GM10248 (cell line): ENCODE measurements at regions not wholly inside any gene's neighbourhood (a gene's known extent, or its start where the extent isn't known, plus 50 kb on each side); places are given as distances from the start of the nearest gene placed in this dataset.
"Not testable (repeated sequence)": the region's sequence is repeated elsewhere in the genome, so short reads cannot be mapped to it uniquely, and the experiment has no call there.

Source experiments
- CTCF ChIA-PET: fragments of 300-600 bp; sonication (Branson Sonifier 250); formaldehyde crosslinking; extraction: SDS; loops from one replicate; lab custom pipeline; 2021; ENCODE audit warnings: antibody characterized with exemption; lab: Yijun Ruan, JAX
- POLR2A ChIA-PET: fragments of 350-650 bp; sonication (Branson Sonifier 250); formaldehyde crosslinking; extraction: SDS; loops from one replicate; lab custom pipeline; 2020; ENCODE audit warnings: antibody characterized with exemption; lab: Yijun Ruan, JAX
- DNase-seq: peaks from one replicate; pipeline ENCODE4 v3.0.0; 2012; ENCODE audit errors: extremely low spot score
- TF ChIP-seq, protein P1 (sequence below): IDR thresholded peaks from 2 replicates; pipeline ENCODE4 v1.5.1; 2012; ENCODE audit warnings: mild to moderate bottlenecking, low read depth; ENCODE audit errors: extremely low read depth, missing control alignments, control extremely low read depth

DNA sequence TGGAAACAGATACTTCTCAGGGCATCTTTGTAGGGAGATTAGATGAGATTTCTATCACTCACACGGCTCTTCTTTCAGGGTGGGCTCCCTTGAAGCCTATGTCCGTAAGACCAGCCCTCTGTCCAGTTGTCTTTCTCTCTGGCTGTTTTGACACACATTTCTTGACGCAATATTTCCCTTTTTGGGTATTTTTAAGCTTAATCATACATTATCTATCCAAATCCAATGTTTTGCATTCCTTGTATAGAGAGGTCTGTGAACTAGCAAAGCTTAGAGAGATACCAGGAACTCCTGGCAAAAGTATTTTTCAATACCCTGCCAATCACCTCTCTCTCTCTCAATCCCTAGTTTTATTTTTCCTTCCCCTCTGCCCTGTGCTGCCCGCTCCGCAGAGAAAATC is 79.3 kb downstream of the EOMES start:
- ChIA-PET POLR2A (no interaction called here), CTCF (interaction anchor here (1.1 to 2.4 kb wide), 3 partner anchors 15 to 37 kb away, joined by 4 to 7 read pairs (median 5); no protein-coding TSS in a partner anchor)
- no peak for DNase-seq
- TF ChIP-seq, protein P1, sequence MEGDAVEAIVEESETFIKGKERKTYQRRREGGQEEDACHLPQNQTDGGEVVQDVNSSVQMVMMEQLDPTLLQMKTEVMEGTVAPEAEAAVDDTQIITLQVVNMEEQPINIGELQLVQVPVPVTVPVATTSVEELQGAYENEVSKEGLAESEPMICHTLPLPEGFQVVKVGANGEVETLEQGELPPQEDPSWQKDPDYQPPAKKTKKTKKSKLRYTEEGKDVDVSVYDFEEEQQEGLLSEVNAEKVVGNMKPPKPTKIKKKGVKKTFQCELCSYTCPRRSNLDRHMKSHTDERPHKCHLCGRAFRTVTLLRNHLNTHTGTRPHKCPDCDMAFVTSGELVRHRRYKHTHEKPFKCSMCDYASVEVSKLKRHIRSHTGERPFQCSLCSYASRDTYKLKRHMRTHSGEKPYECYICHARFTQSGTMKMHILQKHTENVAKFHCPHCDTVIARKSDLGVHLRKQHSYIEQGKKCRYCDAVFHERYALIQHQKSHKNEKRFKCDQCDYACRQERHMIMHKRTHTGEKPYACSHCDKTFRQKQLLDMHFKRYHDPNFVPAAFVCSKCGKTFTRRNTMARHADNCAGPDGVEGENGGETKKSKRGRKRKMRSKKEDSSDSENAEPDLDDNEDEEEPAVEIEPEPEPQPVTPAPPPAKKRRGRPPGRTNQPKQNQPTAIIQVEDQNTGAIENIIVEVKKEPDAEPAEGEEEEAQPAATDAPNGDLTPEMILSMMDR, result no peak

DNA sequence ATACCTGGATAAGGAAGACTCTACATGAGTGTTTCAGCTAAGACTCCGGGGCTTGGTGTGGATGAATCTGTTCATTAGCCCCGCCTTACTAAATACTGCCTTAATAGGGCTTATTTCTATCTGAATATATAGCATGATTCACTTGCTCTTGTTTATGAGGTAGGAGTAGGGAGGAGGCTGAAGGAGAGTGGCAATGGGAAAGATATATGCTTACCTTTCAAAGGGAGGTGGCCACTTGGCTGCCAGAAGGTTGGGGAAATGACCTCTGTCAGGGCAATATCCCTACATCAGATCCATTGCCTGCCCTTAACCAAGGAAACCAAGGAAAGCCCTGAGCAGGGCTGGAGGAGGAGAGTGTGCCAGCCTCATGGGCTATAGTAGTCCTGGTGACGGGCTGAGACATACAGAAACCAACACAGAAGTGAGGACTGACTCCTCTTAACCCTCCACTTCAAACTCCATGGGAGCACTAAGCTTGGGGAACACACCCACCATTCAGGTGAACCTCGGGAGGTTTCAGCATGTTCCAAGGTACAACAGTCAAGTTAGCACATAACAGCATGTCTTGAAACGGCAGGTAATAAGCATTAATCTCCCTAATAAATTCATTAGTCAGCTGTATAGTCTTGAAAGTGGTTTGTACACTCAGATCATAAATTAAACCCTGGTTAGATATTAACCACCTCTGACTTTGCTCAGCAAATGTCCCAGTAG is 80.1 kb downstream of the EOMES start:
- DNase-seq, result no peak
- TF ChIP-seq, protein P1, result no peak
- CTCF ChIA-PET, result interaction anchor here (0.7 to 2.4 kb wide), 4 partner anchors 11 to 38 kb away, joined by 3 to 7 read pairs (median 4); no protein-coding TSS in a partner anchor
- POLR2A ChIA-PET, result no interaction called here

DNA sequence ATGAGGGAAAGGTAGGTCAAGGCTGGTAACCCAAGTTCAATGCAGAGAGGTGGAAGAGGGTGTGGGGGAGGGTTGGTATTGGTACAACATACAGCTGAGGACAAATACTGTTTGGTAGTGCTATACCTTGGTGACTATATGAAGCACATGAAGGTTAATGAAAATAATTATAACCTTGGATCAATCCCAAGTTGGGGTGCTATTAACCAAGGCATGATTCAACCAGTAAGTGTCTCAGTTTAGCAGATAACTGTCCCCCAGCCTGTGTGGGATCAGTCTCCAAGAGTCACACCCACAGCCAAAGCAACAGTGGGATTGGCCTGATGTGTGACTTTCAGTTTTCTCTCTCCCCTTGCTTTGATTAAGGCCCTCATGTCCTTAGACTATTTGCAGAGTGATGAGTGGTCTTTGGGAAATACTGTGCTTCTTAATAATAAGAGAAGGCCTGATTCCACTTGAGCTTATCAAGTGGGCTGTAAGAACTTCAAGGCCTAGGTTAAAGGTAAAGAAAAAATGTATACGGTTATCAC is 80.8 kb downstream of the EOMES start:
- TF ChIP-seq, protein P1, result no peak
- ChIA-PET CTCF (interaction anchor here (0.7 to 2.4 kb wide), 3 partner anchors 8 to 18 kb away, joined by 3 to 5 read pairs (median 3); no protein-coding TSS in a partner anchor), POLR2A (no interaction called here)
- DNase-seq, result no peak

DNA sequence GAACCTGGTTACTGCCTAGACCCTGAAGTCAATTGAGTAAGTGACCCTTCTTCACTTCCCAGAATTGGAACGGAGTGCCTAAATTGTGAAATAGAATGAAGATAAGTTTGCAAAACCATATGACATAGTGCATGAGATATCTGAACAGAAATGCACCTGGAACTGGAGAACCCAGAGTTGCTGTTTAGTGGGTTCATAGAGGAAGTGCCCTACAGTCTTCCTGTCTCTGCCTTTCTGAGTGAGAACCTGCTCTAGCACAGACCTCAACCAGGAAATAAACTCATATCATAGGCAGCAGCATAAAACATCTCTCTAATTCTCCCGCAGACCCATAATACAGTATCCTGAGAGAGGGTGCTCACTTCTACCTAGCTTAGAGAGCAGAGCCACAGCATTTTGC is 82.9 kb downstream of the EOMES start:
- DNase-seq, result no peak
- CTCF ChIA-PET, result no interaction called here

DNA sequence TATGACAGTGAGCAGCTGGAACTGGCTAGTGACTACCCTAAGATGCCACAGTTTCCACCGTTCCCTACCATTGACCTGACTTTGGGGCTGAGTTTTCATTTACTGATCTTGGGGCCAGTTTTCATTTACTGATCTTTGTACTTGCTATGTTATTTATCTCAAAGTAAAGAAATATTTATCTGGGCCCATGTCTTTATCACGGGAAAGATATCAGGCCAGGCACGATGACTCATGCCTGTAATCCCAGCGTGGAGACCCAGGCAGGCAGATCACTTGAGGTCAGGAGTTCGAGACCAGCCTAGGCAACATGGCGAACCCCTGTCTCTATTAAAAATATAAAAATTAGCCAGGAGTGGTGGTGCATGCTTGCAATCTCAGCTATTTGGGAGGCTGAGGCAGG is 83.5 kb downstream of the EOMES start:
- POLR2A ChIA-PET, result no interaction called here

More for the DNA sequence above, 82.9 kb downstream of the EOMES start:
- TF ChIP-seq, protein P1, result no peak
- POLR2A ChIA-PET, result no interaction called here

DNA sequence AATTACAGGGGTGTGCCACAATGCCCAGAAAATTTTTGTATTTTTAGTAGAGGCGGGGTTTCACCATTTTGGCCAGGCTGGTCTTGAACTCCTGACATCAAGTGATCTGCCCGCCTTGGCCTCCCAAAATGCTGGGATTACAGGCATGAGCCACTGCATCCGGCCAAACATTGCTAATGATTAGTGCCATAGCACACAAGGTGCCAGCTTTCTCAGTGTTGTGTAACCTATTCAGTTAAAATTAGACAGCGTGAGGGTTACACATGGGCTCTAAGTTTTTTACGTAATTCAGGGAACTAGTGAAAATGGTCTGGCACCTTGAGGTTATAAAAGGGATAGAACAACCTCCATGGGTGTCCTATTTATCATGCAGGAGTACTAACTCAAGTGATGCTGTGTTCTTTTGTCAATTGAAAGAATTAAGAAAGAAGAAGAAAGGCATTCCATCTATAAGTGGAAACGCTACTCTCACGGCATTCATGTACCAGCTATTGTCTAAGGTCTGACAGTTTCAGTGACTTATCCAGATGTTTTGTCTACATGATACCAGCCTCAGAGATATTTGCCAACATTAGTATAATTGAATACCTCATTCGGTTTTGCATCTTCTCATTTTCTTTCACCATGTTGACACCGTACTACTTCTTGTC is 84.7 kb downstream of the EOMES start:
- ChIA-PET CTCF (no interaction called here), POLR2A (no interaction called here)
- no peak for DNase-seq
- TF ChIP-seq, protein P1, result no peak

More for the DNA sequence above, 83.5 kb downstream of the EOMES start:
- no peak for DNase-seq
- CTCF ChIA-PET, result no interaction called here
- TF ChIP-seq, protein P1, result no peak

DNA sequence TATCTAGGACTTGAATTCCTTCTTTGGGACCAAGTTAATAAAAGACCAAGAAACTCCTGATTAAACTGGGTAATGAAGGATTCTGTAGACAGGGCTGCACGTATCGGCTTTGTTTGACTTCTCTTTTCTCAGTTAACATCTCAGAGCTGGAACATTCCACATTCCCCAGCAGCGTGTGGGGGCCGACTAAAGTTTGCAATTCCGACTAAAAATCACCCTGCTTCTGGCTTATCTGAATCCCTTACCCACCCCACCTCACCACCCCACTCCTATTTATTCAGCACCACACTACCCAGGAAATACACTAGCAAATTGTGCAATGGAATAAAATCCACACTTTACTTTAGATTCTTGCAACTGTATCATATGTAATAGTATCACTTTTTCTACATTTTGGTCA is 87.1 kb downstream of the EOMES start:
- DNase-seq, CTCF ChIA-PET, POLR2A ChIA-PET: not testable (repeated sequence)
